Testis (tissue), 2 donors: ENCODE measurements at regions not wholly inside any gene's neighbourhood (a gene's known extent, or its start where the extent isn't known, plus 50 kb on each side); places are given as distances from the start of the nearest gene placed in this dataset.

ENCODE experiments used
- POLR2A ChIP-seq: fragments of 450-650 bp; IDR thresholded peaks from one replicate; pipeline ENCODE4 v1.6.1; 2017; ENCODE audit warnings: antibody characterized with exemption, mild to moderate bottlenecking, moderate library complexity
- TF ChIP-seq, protein P1 (sequence below), 3 experiments: fragments of 450-650 bp in 2 of 3; fragments of 200-600 bp in 1 of 3; sonication (generic) in 1 of 3; IDR thresholded peaks; one replicate each; pipeline ENCODE4 v1.5.1; 2016 to 2019; ENCODE audit warnings: antibody characterized with exemption in 3 of 3, mild to moderate bottlenecking in 2 of 3, moderate library complexity in 1 of 3

- no peak for TF ChIP-seq POLR2A
- TF ChIP-seq, protein P1, sequence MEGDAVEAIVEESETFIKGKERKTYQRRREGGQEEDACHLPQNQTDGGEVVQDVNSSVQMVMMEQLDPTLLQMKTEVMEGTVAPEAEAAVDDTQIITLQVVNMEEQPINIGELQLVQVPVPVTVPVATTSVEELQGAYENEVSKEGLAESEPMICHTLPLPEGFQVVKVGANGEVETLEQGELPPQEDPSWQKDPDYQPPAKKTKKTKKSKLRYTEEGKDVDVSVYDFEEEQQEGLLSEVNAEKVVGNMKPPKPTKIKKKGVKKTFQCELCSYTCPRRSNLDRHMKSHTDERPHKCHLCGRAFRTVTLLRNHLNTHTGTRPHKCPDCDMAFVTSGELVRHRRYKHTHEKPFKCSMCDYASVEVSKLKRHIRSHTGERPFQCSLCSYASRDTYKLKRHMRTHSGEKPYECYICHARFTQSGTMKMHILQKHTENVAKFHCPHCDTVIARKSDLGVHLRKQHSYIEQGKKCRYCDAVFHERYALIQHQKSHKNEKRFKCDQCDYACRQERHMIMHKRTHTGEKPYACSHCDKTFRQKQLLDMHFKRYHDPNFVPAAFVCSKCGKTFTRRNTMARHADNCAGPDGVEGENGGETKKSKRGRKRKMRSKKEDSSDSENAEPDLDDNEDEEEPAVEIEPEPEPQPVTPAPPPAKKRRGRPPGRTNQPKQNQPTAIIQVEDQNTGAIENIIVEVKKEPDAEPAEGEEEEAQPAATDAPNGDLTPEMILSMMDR (IDR thresholded peaks at IDR 0.05), result no peak
These were observed 78.5 kb upstream of the GALNT2 start for GRCh38 chr1:229988534-229988933.
